ENCODE measurements at regions not wholly inside any gene's neighbourhood (a gene's known extent, or its start where the extent isn't known, plus 50 kb on each side); places are given as distances from the start of the nearest gene placed in this dataset.
A peak's percentile ranks its signal among the peaks of the same experiment; 100 is the strongest.

- H3K79me2 ChIP-seq, result no peaks in the 10 kb centered on the region
- no peaks in the 10 kb centered on the region for H3K27me3 ChIP-seq
- no peaks in the 10 kb centered on the region for H3K9me2 ChIP-seq (replicated peaks; ENCODE audit: insufficient read depth)
- no peak overlapping the region for H3K4me3 ChIP-seq
- H3K4me1 ChIP-seq (ENCODE audit: insufficient read depth), result peaks cover 6% of the 10 kb centered on the region
- H3K9me3 ChIP-seq (ENCODE audit: low read depth), result no peaks in the 10 kb centered on the region
- no peaks in the 10 kb centered on the region for H3K36me3 ChIP-seq (replicated peaks; ENCODE audit: insufficient read depth, low read depth)
- TF ChIP-seq EZH2 (IDR thresholded peaks at IDR 0.05; ENCODE audit: borderline replicate concordance), result no peak
- no peak for TF ChIP-seq CTCF (IDR thresholded peaks at IDR 0.05; ENCODE audit: poor library complexity)
- TF ChIP-seq EZH2phosphoT487 (IDR thresholded peaks at IDR 0.05; ENCODE audit: low read depth, severe bottlenecking, unreplicated experiment), result no peak
- WGBS (ENCODE audit: low lambda C conversion rate, missing lambda C conversion rate), result 92% methylated on average over 2 of the region's 2 CpGs
- no peak overlapping the region for H3K27ac ChIP-seq
- H3K4me2 ChIP-seq, result no peak overlapping the region
- DNase-seq (ENCODE audit: low spot score), result no peak
- H4K20me1 ChIP-seq (ENCODE audit: insufficient read depth, poor library complexity, severe bottlenecking), result no peaks in the 10 kb centered on the region
- no peak overlapping the region for H2AFZ ChIP-seq
Measured at GRCh38 chr6:25046942-25047341, 111.2 kb upstream of the RIPOR2 start.

GRCh38 chr6:25050356-25050755, 114.6 kb upstream of the RIPOR2 start:
- Histone ChIP-seq H3K27ac (peak overlapping the region; percentile 10), H3K9me3 (ENCODE audit: low read depth) (no peaks in the 10 kb centered on the region), H3K4me1 (ENCODE audit: insufficient read depth) (peaks cover 6% of the 10 kb centered on the region), H3K4me3 (no peak overlapping the region), H4K20me1 (ENCODE audit: insufficient read depth, poor library complexity, severe bottlenecking) (no peaks in the 10 kb centered on the region), H3K9me2 (replicated peaks; ENCODE audit: insufficient read depth) (no peaks in the 10 kb centered on the region), H3K36me3 (replicated peaks; ENCODE audit: insufficient read depth, low read depth) (no peaks in the 10 kb centered on the region), H3K4me2 (no peak overlapping the region), H3K27me3 (no peaks in the 10 kb centered on the region), H2AFZ (no peak overlapping the region), H3K79me2 (no peaks in the 10 kb centered on the region)
- WGBS (ENCODE audit: low lambda C conversion rate, missing lambda C conversion rate), result 46% methylated on average over 6 of the region's 6 CpGs
- no peak for TF ChIP-seq EZH2 (IDR thresholded peaks at IDR 0.05; ENCODE audit: borderline replicate concordance)
- TF ChIP-seq CTCF (IDR thresholded peaks at IDR 0.05; ENCODE audit: poor library complexity), result no peak
- TF ChIP-seq EZH2phosphoT487 (IDR thresholded peaks at IDR 0.05; ENCODE audit: low read depth, severe bottlenecking, unreplicated experiment), result no peak
- peak; percentile 49 for DNase-seq (ENCODE audit: low spot score)

GRCh38 chr6:25051083-25051482, 115.3 kb upstream of the RIPOR2 start:
- H4K20me1 ChIP-seq (ENCODE audit: insufficient read depth, poor library complexity, severe bottlenecking), result no peaks in the 10 kb centered on the region
- H3K9me2 ChIP-seq (replicated peaks; ENCODE audit: insufficient read depth), result no peaks in the 10 kb centered on the region
- H3K9me3 ChIP-seq (ENCODE audit: low read depth), result no peaks in the 10 kb centered on the region
- H2AFZ ChIP-seq, result no peak overlapping the region
- H3K27ac ChIP-seq, result no peak overlapping the region
- no peak overlapping the region for H3K4me3 ChIP-seq
- no peak for TF ChIP-seq CTCF (IDR thresholded peaks at IDR 0.05; ENCODE audit: poor library complexity)
- no peak for TF ChIP-seq EZH2phosphoT487 (IDR thresholded peaks at IDR 0.05; ENCODE audit: low read depth, severe bottlenecking, unreplicated experiment)
- TF ChIP-seq EZH2 (IDR thresholded peaks at IDR 0.05; ENCODE audit: borderline replicate concordance), result no peak
- WGBS (ENCODE audit: low lambda C conversion rate, missing lambda C conversion rate), result 63% methylated on average over 2 of the region's 2 CpGs
- H3K27me3 ChIP-seq, result no peaks in the 10 kb centered on the region
- no peaks in the 10 kb centered on the region for H3K36me3 ChIP-seq (replicated peaks; ENCODE audit: insufficient read depth, low read depth)
- H3K79me2 ChIP-seq, result no peaks in the 10 kb centered on the region
- peaks cover 6% of the 10 kb centered on the region for H3K4me1 ChIP-seq (ENCODE audit: insufficient read depth)
- DNase-seq (ENCODE audit: low spot score), result no peak
- no peak overlapping the region for H3K4me2 ChIP-seq

GRCh38 chr6:25052181-25052580, 116.4 kb upstream of the RIPOR2 start:
- no peak overlapping the region for H3K4me3 ChIP-seq
- no peaks in the 10 kb centered on the region for H4K20me1 ChIP-seq (ENCODE audit: insufficient read depth, poor library complexity, severe bottlenecking)
- H3K79me2 ChIP-seq, result no peaks in the 10 kb centered on the region
- no peaks in the 10 kb centered on the region for H3K36me3 ChIP-seq (replicated peaks; ENCODE audit: insufficient read depth, low read depth)
- H3K27ac ChIP-seq, result no peak overlapping the region
- 96% methylated on average over 1 of the region's 1 CpG for WGBS (ENCODE audit: low lambda C conversion rate, missing lambda C conversion rate)
- DNase-seq (ENCODE audit: low spot score), result no peak
- H3K4me2 ChIP-seq, result no peak overlapping the region
- H2AFZ ChIP-seq, result no peak overlapping the region
- TF ChIP-seq CTCF (IDR thresholded peaks at IDR 0.05; ENCODE audit: poor library complexity) (no peak), EZH2phosphoT487 (IDR thresholded peaks at IDR 0.05; ENCODE audit: low read depth, severe bottlenecking, unreplicated experiment) (no peak), EZH2 (IDR thresholded peaks at IDR 0.05; ENCODE audit: borderline replicate concordance) (no peak)
- peaks cover 6% of the 10 kb centered on the region for H3K4me1 ChIP-seq (ENCODE audit: insufficient read depth)
- H3K9me3 ChIP-seq (ENCODE audit: low read depth), result no peaks in the 10 kb centered on the region
- no peaks in the 10 kb centered on the region for H3K9me2 ChIP-seq (replicated peaks; ENCODE audit: insufficient read depth)
- no peaks in the 10 kb centered on the region for H3K27me3 ChIP-seq

All from hepatocyte (in vitro differentiated cells).